ENCODE measurements at regions not wholly inside any gene's neighbourhood (a gene's known extent, or its start where the extent isn't known, plus 50 kb on each side); places are given as distances from the start of the nearest gene placed in this dataset.

GRCh38 chr16:85281181-85281580 lies 168.9 kb upstream of the CIBAR2 start:
- Histone ChIP-seq H3K27me3 (ENCODE audit: insufficient read depth, low read depth, low read length) (no peaks in the 10 kb centered on the region), H3K4me2 (ENCODE audit: low read length) (no peak overlapping the region), H4K20me1 (ENCODE audit: insufficient read depth) (no peaks in the 10 kb centered on the region), H3K9ac (ENCODE audit: low read length) (no peak overlapping the region), H3K36me3 (ENCODE audit: insufficient read depth, low read length) (no peaks in the 10 kb centered on the region), H3K79me2 (replicated peaks; ENCODE audit: insufficient read depth, low read length) (no peaks in the 10 kb centered on the region), H3F3A (ENCODE audit: insufficient read depth, low read length, poor library complexity, severe bottlenecking) (no peaks in the 10 kb centered on the region), H3K9me3 (ENCODE audit: low read length) (no peaks in the 10 kb centered on the region), H2AFZ (ENCODE audit: low read depth, low read length) (no peak overlapping the region), H3K4me3 (ENCODE audit: low read length) (no peak overlapping the region), H3K27ac (ENCODE audit: low read length) (no peak overlapping the region), H3K9me2 (ENCODE audit: insufficient read depth, low read length) (no peaks in the 10 kb centered on the region)
- TF ChIP-seq POLR2AphosphoS5 (IDR thresholded peaks at IDR 0.05) (no peak), REST (IDR thresholded peaks at IDR 0.05; ENCODE audit: borderline replicate concordance) (no peak), EP300 (conservative IDR thresholded peaks at IDR 0.05; ENCODE audit: poor library complexity, severe bottlenecking) (no peak), EZH2 (IDR thresholded peaks at IDR 0.05; ENCODE audit: borderline replicate concordance, insufficient read depth, low read length, poor library complexity, severe bottlenecking) (no peak), SMC3 (conservative IDR thresholded peaks at IDR 0.05; ENCODE audit: poor library complexity) (no peak), MXI1 (conservative IDR thresholded peaks at IDR 0.05; ENCODE audit: poor library complexity, severe bottlenecking) (no peak), RAD21 (conservative IDR thresholded peaks at IDR 0.05) (no peak), TAF1 (IDR thresholded peaks at IDR 0.05; ENCODE audit: low read depth) (no peak)

- no peaks in the 10 kb centered on the region for H3K36me3 ChIP-seq (ENCODE audit: insufficient read depth, low read length)
- no peak for TF ChIP-seq RAD21 (conservative IDR thresholded peaks at IDR 0.05)
- no peak for TF ChIP-seq TAF1 (IDR thresholded peaks at IDR 0.05; ENCODE audit: low read depth)
- no peak for TF ChIP-seq POLR2AphosphoS5 (IDR thresholded peaks at IDR 0.05)
- TF ChIP-seq CTCF (IDR thresholded peaks at IDR 0.05; ENCODE audit: poor library complexity, severe bottlenecking) = no peak
- no peak for TF ChIP-seq MXI1 (conservative IDR thresholded peaks at IDR 0.05; ENCODE audit: poor library complexity, severe bottlenecking)
- no peak for TF ChIP-seq EP300 (conservative IDR thresholded peaks at IDR 0.05; ENCODE audit: poor library complexity, severe bottlenecking)
- no peak for TF ChIP-seq SMC3 (conservative IDR thresholded peaks at IDR 0.05; ENCODE audit: poor library complexity)
- no peak for TF ChIP-seq EZH2 (IDR thresholded peaks at IDR 0.05; ENCODE audit: borderline replicate concordance, insufficient read depth, low read length, poor library complexity, severe bottlenecking)
- H3K9ac ChIP-seq (ENCODE audit: low read length) = no peak overlapping the region
- no peaks in the 10 kb centered on the region for H3F3A ChIP-seq (ENCODE audit: insufficient read depth, low read length, poor library complexity, severe bottlenecking)
- H3K79me2 ChIP-seq (replicated peaks; ENCODE audit: insufficient read depth, low read length) = no peaks in the 10 kb centered on the region
- H3K4me3 ChIP-seq (ENCODE audit: low read length) = no peak overlapping the region
- H4K20me1 ChIP-seq (ENCODE audit: insufficient read depth) = no peaks in the 10 kb centered on the region
- no peak overlapping the region for H2AFZ ChIP-seq (ENCODE audit: low read depth, low read length)
- no peaks in the 10 kb centered on the region for H3K9me2 ChIP-seq (ENCODE audit: insufficient read depth, low read length)
- no peaks in the 10 kb centered on the region for H3K9me3 ChIP-seq (ENCODE audit: low read length)
- no peak overlapping the region for H3K27ac ChIP-seq (ENCODE audit: low read length)
- H3K27me3 ChIP-seq (ENCODE audit: insufficient read depth, low read depth, low read length) = no peaks in the 10 kb centered on the region
- no peak overlapping the region for H3K4me2 ChIP-seq (ENCODE audit: low read length)
Observed at GRCh38 chr16:85282842-85283241, 170.6 kb upstream of the CIBAR2 start.
